K562 (cell line): ENCODE measurements at regions not wholly inside any gene's neighbourhood (a gene's known extent, or its start where the extent isn't known, plus 50 kb on each side); places are given as distances from the start of the nearest gene placed in this dataset.

Experiments
- ATAC-seq: fragments of 200-7000 bp; cut with Tn5 transposase; 3 replicates; pipeline ENCODE4 v1.9.1; 2020; ENCODE audit warnings: moderate library complexity
- BruUV-seq: library from RNA; stranded (reverse); fragments of 400-500 nt; replicated peaks from 2 replicates; lab custom pipeline; 2021; lab: Mats Ljungman, UMichigan
- CTCF ChIA-PET: fragments of 300-600 bp; formaldehyde crosslinking; extraction: SDS; loops from one replicate; lab custom pipeline; 2021; ENCODE audit warnings: low intra/inter-chr PET ratio; lab: Yijun Ruan, JAX
- POLR2A ChIA-PET: fragments of 300-600, 350-650 bp; sonication (Branson Sonifier 250); formaldehyde crosslinking; extraction: SDS; loops from one replicate; lab custom pipeline; 2021; ENCODE audit warnings: antibody characterized with exemption, inconsistent platforms; lab: Yijun Ruan, JAX
- DNase-seq, 4 experiments: peaks; one replicate each; pipeline versions ENCODE4 v3.0.0 to v3.0.0-alpha.2; 2011 to 2018; ENCODE audit warnings: low spot score in 3 of 4, mixed read lengths in 3 of 4; ENCODE audit errors: extremely low read depth in 1 of 4
- FAIRE-seq: peaks from 2 replicates; lab custom pipeline; 2011; peaks lifted over from hg19 to GRCh38; lab: Jason Lieb, UNC
- H2AFZ ChIP-seq: 2 replicates; pipeline ENCODE4 v1.6.0; 2011; ENCODE audit warnings: low read depth, low read length, control low read depth, inconsistent platforms
- H3K27ac ChIP-seq: fragments of 200-600 bp; 3 replicates; pipeline ENCODE4 v1.8.0; 2011; ENCODE audit warnings: low read depth, mild to moderate bottlenecking, control low read depth, inconsistent platforms, low read length, moderate library complexity, mixed read lengths; ENCODE audit errors: extremely low read depth
- H3K27me3 ChIP-seq, 2 experiments: fragments of 300-600 bp in 1 of 2; 2 replicates in 1 of 2; 3 replicates in 1 of 2; pipeline versions ENCODE4 v1.6.0 to v1.8.0; 2011; ENCODE audit warnings: inconsistent platforms in 2 of 2, low read length in 2 of 2, mild to moderate bottlenecking in 1 of 2, mixed read lengths in 1 of 2, moderate library complexity in 1 of 2; ENCODE audit not compliant: control insufficient read depth in 2 of 2, insufficient read depth in 2 of 2
- H3K36me3 ChIP-seq: fragments of 300-600 bp; 3 replicates; pipeline ENCODE4 v1.8.0; 2011; ENCODE audit warnings: mild to moderate bottlenecking, low read length, inconsistent platforms; ENCODE audit not compliant: control insufficient read depth, insufficient read depth
- H3K4me1 ChIP-seq, 2 experiments: fragments of 200-600 bp in 1 of 2; replicated peaks in 1 of 2; 2 replicates in 1 of 2; 3 replicates in 1 of 2; pipeline versions ENCODE4 v1.5.1 to v1.8.0; 2011; ENCODE audit warnings: inconsistent platforms in 2 of 2, low read length in 2 of 2, mild to moderate bottlenecking in 1 of 2, mixed read lengths in 1 of 2, moderate library complexity in 1 of 2; ENCODE audit not compliant: control insufficient read depth in 2 of 2, insufficient read depth in 2 of 2
- H3K4me2 ChIP-seq: 2 replicates; pipeline ENCODE4 v1.6.1; 2011; ENCODE audit warnings: low read length, control low read depth, inconsistent platforms, mixed read lengths; ENCODE audit not compliant: insufficient read depth
- H3K4me3 ChIP-seq: fragments of 200-600 bp; sonication (generic), shearing (Covaris generic); 2 replicates; pipeline ENCODE4 v1.5.1; 2016; ENCODE audit warnings: control low read depth, inconsistent platforms
- H3K79me2 ChIP-seq: fragments of 200-600 bp; 3 replicates; pipeline ENCODE4 v1.8.0; 2011; ENCODE audit warnings: low read length, inconsistent platforms; ENCODE audit not compliant: control insufficient read depth, insufficient read depth
- H3K9ac ChIP-seq, 2 experiments: 2 replicates each; pipeline versions ENCODE4 v1.6.0 to v1.6.1; 2011; ENCODE audit warnings: low read depth in 2 of 2, low read length in 2 of 2, control low read depth in 1 of 2, inconsistent platforms in 1 of 2, mild to moderate bottlenecking in 1 of 2, mixed read lengths in 1 of 2; ENCODE audit not compliant: insufficient read depth in 1 of 2
- H3K9me1 ChIP-seq: one replicate; pipeline ENCODE4 v1.6.0; 2011; ENCODE audit warnings: inconsistent platforms, mild to moderate bottlenecking, low read length, moderate library complexity; ENCODE audit not compliant: control insufficient read depth, insufficient read depth
- H3K9me3 ChIP-seq: replicated peaks from 2 replicates; pipeline ENCODE4 v1.5.1; 2011; ENCODE audit warnings: low read depth, low read length, inconsistent platforms; ENCODE audit not compliant: control insufficient read depth, insufficient read depth
- H4K20me1 ChIP-seq: replicated peaks from 2 replicates; pipeline ENCODE4 v1.6.1; 2011; ENCODE audit warnings: low read length, inconsistent platforms, mixed read lengths; ENCODE audit not compliant: control insufficient read depth, insufficient read depth
- CREB5 ChIP-seq: fragments of 250-450 bp; sonication (Bioruptor Pico); IDR thresholded peaks from 2 replicates; pipeline ENCODE4 v1.5.0; 2020; ENCODE audit warnings: mild to moderate bottlenecking
- FOSL1 ChIP-seq: fragments of 200-800 bp; sonication (Bioruptor generic); conservative IDR thresholded peaks from 2 replicates; pipeline ENCODE4 v1.6.1; 2016; ENCODE audit warnings: missing genetic modification characterization, missing compliant biosample characterization
- FOXP4 ChIP-seq: sonication (generic); formaldehyde crosslinking; IDR thresholded peaks from 2 replicates; pipeline ENCODE4 v1.8.0; 2022; ENCODE audit warnings: mild to moderate bottlenecking, missing genetic modification reagents, borderline replicate concordance
- MXI1 ChIP-seq: IDR thresholded peaks from 2 replicates; pipeline ENCODE4 v1.6.1; 2011; ENCODE audit warnings: low read depth, mild to moderate bottlenecking, improper control_type of control experiment, low read length
- NFXL1 ChIP-seq: fragments of 450-650 bp; formaldehyde crosslinking; IDR thresholded peaks from 2 replicates; pipeline ENCODE4 v1.4.0; 2021; ENCODE audit warnings: mild to moderate bottlenecking
- SMC3 ChIP-seq: conservative IDR thresholded peaks from 2 replicates; pipeline ENCODE4 v1.6.1; 2011; ENCODE audit warnings: low read depth, low read length, improper control_type of control experiment; ENCODE audit not compliant: insufficient read depth
- ZBTB8A ChIP-seq: fragments of 450-650 bp; IDR thresholded peaks from 2 replicates; pipeline ENCODE4 v1.6.1; 2018; ENCODE audit warnings: mild to moderate bottlenecking, moderate library complexity; ENCODE audit not compliant: partially characterized antibody
- WGBS: fragments of 100-300 bp; shearing (Covaris generic); methylation state at CpG from one replicate; pipeline ENCODE4 v1.1.6; 2016; ENCODE audit warnings: low coverage, mixed read lengths; ENCODE audit not compliant: insufficient coverage; ENCODE audit errors: missing lambda C conversion rate; 5-methylcytosine and 5-hydroxymethylcytosine counted together
- in situ Hi-C: fragments of 300-500 bp; cut with MboI; formaldehyde crosslinking; loops from 4 replicates; pipeline ENCODE4 v1.15.0; 2018; ENCODE audit warnings: inconsistent platforms, mixed read lengths
- intact Hi-C: fragments of 100-400 bp; cut with micrococcal nuclease; formaldehyde crosslinking; loops from 2 replicates; pipeline ENCODE4 v1.14.2; 2022

GRCh38 chr17:71926746-71927398 lies 193.9 kb upstream of the SOX9 start (continued):
- TF ChIP-seq CREB5 (no peak), NFXL1 (no peak), FOSL1 (no peak), FOXP4 (CRISPR knock-in tag) (no peak), ZBTB8A (no peak)

GRCh38 chr17:71933306-71933705 lies 187.5 kb upstream of the SOX9 start:
- Histone ChIP-seq H3K27ac (no peak overlapping the region), H3K4me3 (no peak overlapping the region), H4K20me1 (no peaks in the 10 kb centered on the region), H3K27me3 (no peaks in the 10 kb centered on the region), H3K9ac (no peak overlapping the region), H2AFZ (no peak overlapping the region), H3K9me1 (no peaks in the 10 kb centered on the region), H3K4me2 (no peak overlapping the region), H3K36me3 (no peaks in the 10 kb centered on the region), H3K79me2 (no peaks in the 10 kb centered on the region), H3K4me1 (no peaks in the 10 kb centered on the region), H3K9me3 (no peaks in the 10 kb centered on the region)
- in situ Hi-C loops: no loop called here
- ChIA-PET POLR2A (no interaction called here), CTCF (no interaction called here)
- no peak for DNase-seq
- 0% methylated on average over 3 of the region's 3 CpGs for WGBS
- no peak for ATAC-seq
- FAIRE-seq: no peak
- TF ChIP-seq MXI1 (no peak), SMC3 (no peak)
- intact Hi-C loops: no loop called here
- no TSS peak for BruUV-seq
